Transverse colon (tissue), 4 donors: ENCODE measurements at regions not wholly inside any gene's neighbourhood (a gene's known extent, or its start where the extent isn't known, plus 50 kb on each side); places are given as distances from the start of the nearest gene placed in this dataset.
A peak's percentile ranks its signal among the peaks of the same experiment; 100 is the strongest.

ENCODE experiments used
- CTCF ChIP-seq, 5 experiments: fragments of 200-600 bp in 3 of 5; fragments of 450-650 bp in 2 of 5; sonication (generic) in 3 of 5; IDR thresholded peaks; 1 replicate in 2 of 5; 2 replicates in 3 of 5; pipeline ENCODE4 v1.5.1; 2016 to 2017; ENCODE audit warnings: antibody characterized with exemption in 5 of 5, inconsistent platforms in 3 of 5, mild to moderate bottlenecking in 2 of 5, moderate library complexity in 1 of 5
- EP300 ChIP-seq: sonication (generic); formaldehyde crosslinking; IDR thresholded peaks from one replicate; pipeline ENCODE4 v1.6.1; 2017; ENCODE audit warnings: antibody characterized with exemption, low read depth
- POLR2A ChIP-seq: fragments of 450-650 bp; IDR thresholded peaks from one replicate; pipeline ENCODE4 v1.6.1; 2016; ENCODE audit warnings: antibody characterized with exemption, mild to moderate bottlenecking, moderate library complexity
- POLR2AphosphoS5 ChIP-seq, 3 donors: sonication (generic); formaldehyde crosslinking; IDR thresholded peaks; one replicate each; pipeline ENCODE4 v1.6.1; 2016; ENCODE audit warnings: antibody characterized with exemption in 3 of 3

- no peak for TF ChIP-seq POLR2A
- peak; percentile 83 to 88 (median 85) for TF ChIP-seq CTCF (IDR thresholded peaks at IDR 0.05)
- TF ChIP-seq EP300: no peak
- no peak for TF ChIP-seq POLR2AphosphoS5 (IDR thresholded peaks at IDR 0.05)
These were observed 505.4 kb downstream of the PLCL1 start for GRCh38 chr2:198309673-198310280.
